ENCODE measurements at regions not wholly inside any gene's neighbourhood (a gene's known extent, or its start where the extent isn't known, plus 50 kb on each side); places are given as distances from the start of the nearest gene placed in this dataset.

DNA sequence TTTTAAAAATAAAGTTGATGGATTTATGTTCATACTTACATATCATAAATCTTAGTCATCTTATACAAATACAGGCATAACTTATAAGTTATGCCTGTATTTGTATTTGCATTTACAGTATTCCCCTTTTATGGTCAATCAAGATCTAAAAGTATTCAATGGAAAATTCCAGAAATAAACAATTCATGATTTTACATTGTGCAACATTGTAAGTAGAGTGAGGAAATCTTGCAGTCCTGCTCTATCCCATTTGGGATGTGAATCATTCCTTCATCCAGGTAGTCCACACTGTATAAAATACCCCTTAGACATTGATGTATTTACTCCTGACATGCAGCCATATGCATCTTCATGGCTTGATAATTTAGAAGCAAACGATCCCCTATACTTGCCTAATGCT, 795.3 kb downstream of the SLITRK1 start:
- no peaks in the 10 kb centered on the region for H3K27me3 ChIP-seq (ENCODE audit: control insufficient read depth in 2 of 2, insufficient read depth in 2 of 2, low read length in 2 of 2)
- H3K9me3 ChIP-seq (replicated peaks in 1 of 2; ENCODE audit: control insufficient read depth in 1 of 2, insufficient read depth in 1 of 2, low read length in 2 of 2) = peaks cover 8 to 18% of the 10 kb centered on the region in 2 donors
- intact Hi-C loops (cut with micrococcal nuclease) = no loop called here
- H3K4me3 Mint-ChIP-seq = no peak overlapping the region
- H3K9ac ChIP-seq (ENCODE audit: insufficient read depth, low read length, poor library complexity, severe bottlenecking) = no peak overlapping the region
- no peak overlapping the region for H3K4me3 ChIP-seq (replicated peaks in 1 of 3; ENCODE audit: low read depth in 2 of 3, low read length in 3 of 3)
- TF ChIP-seq, protein P1, sequence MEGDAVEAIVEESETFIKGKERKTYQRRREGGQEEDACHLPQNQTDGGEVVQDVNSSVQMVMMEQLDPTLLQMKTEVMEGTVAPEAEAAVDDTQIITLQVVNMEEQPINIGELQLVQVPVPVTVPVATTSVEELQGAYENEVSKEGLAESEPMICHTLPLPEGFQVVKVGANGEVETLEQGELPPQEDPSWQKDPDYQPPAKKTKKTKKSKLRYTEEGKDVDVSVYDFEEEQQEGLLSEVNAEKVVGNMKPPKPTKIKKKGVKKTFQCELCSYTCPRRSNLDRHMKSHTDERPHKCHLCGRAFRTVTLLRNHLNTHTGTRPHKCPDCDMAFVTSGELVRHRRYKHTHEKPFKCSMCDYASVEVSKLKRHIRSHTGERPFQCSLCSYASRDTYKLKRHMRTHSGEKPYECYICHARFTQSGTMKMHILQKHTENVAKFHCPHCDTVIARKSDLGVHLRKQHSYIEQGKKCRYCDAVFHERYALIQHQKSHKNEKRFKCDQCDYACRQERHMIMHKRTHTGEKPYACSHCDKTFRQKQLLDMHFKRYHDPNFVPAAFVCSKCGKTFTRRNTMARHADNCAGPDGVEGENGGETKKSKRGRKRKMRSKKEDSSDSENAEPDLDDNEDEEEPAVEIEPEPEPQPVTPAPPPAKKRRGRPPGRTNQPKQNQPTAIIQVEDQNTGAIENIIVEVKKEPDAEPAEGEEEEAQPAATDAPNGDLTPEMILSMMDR (IDR thresholded peaks at IDR 0.05) = no peak
- H3K36me3 ChIP-seq (replicated peaks in 1 of 2; ENCODE audit: control insufficient read depth in 1 of 2, insufficient read depth in 2 of 2, low read length in 2 of 2) = no peaks in the 10 kb centered on the region
- no peaks in the 10 kb centered on the region for H3K27me3 Mint-ChIP-seq (ENCODE audit: low read depth in 3 of 3)
- no peak for DNase-seq
- no peaks in the 10 kb centered on the region for H3K4me1 ChIP-seq (ENCODE audit: control insufficient read depth in 1 of 2, insufficient read depth in 2 of 2, low read length in 2 of 2)
- no peak overlapping the region for H2AFZ ChIP-seq (ENCODE audit: insufficient read depth, low read depth, low read length, poor library complexity, severe bottlenecking)
- peaks cover 2 to 16% (median 9%) of the 10 kb centered on the region in 7 donors for H3K9me3 Mint-ChIP-seq
- WGBS (ENCODE audit: insufficient coverage) = no CpG with 5 or more reads among the region's 1 CpG
- no peak overlapping the region for H3K27ac Mint-ChIP-seq
- H3K79me2 ChIP-seq (ENCODE audit: insufficient read depth, low read length) = no peaks in the 10 kb centered on the region
- H3K36me3 Mint-ChIP-seq = no peaks in the 10 kb centered on the region
- H3K4me1 Mint-ChIP-seq = no peaks in the 10 kb centered on the region
- no peak overlapping the region for H3K4me2 ChIP-seq (replicated peaks; ENCODE audit: extremely low read depth, low read length, poor library complexity, severe bottlenecking)
- H4K20me1 ChIP-seq (ENCODE audit: insufficient read depth, low read length) = no peaks in the 10 kb centered on the region
- no peak overlapping the region for H3K27ac ChIP-seq (ENCODE audit: low read depth in 1 of 2, low read length in 2 of 2)

DNA sequence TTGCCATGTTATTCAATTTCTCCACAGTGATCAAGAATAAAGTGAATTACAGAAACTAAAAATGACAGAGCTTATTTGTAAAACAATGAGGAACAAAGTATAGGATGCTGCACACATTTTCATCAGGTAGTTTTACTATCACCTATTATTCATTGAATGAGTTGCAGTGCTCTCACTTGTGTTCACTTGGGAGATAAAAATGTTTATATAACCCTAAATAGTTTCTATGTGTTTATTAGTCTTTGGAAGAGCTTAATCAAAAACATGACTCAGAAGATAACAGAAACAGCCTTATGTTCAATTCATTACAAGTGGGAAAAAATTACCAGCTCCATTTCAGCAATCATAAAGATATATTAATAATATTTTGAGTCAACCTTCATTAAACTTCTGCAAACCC, 796.2 kb downstream of the SLITRK1 start:
- no peak overlapping the region for H2AFZ ChIP-seq (ENCODE audit: insufficient read depth, low read depth, low read length, poor library complexity, severe bottlenecking)
- H3K9me3 Mint-ChIP-seq = peaks cover 2 to 16% (median 9%) of the 10 kb centered on the region in 7 donors
- H3K4me3 Mint-ChIP-seq = no peak overlapping the region
- H3K27me3 Mint-ChIP-seq (ENCODE audit: low read depth in 3 of 3) = no peaks in the 10 kb centered on the region
- no peak overlapping the region for H3K27ac Mint-ChIP-seq
- H3K36me3 Mint-ChIP-seq = no peaks in the 10 kb centered on the region
- intact Hi-C loops (cut with micrococcal nuclease) = no loop called here
- H3K36me3 ChIP-seq (replicated peaks in 1 of 2; ENCODE audit: control insufficient read depth in 1 of 2, insufficient read depth in 2 of 2, low read length in 2 of 2) = no peaks in the 10 kb centered on the region
- no peak overlapping the region for H3K9ac ChIP-seq (ENCODE audit: insufficient read depth, low read length, poor library complexity, severe bottlenecking)
- H3K4me1 Mint-ChIP-seq = no peaks in the 10 kb centered on the region
- no peak overlapping the region for H3K4me3 ChIP-seq (replicated peaks in 1 of 3; ENCODE audit: low read depth in 2 of 3, low read length in 3 of 3)
- H4K20me1 ChIP-seq (ENCODE audit: insufficient read depth, low read length) = no peaks in the 10 kb centered on the region
- no peaks in the 10 kb centered on the region for H3K27me3 ChIP-seq (ENCODE audit: control insufficient read depth in 2 of 2, insufficient read depth in 2 of 2, low read length in 2 of 2)
- no peaks in the 10 kb centered on the region for H3K79me2 ChIP-seq (ENCODE audit: insufficient read depth, low read length)
- no peak overlapping the region for H3K27ac ChIP-seq (ENCODE audit: low read depth in 1 of 2, low read length in 2 of 2)
- peaks cover 8 to 22% of the 10 kb centered on the region in 2 donors for H3K9me3 ChIP-seq (replicated peaks in 1 of 2; ENCODE audit: control insufficient read depth in 1 of 2, insufficient read depth in 1 of 2, low read length in 2 of 2)
- H3K4me1 ChIP-seq (ENCODE audit: control insufficient read depth in 1 of 2, insufficient read depth in 2 of 2, low read length in 2 of 2) = no peaks in the 10 kb centered on the region
- no peak for DNase-seq
- H3K4me2 ChIP-seq (replicated peaks; ENCODE audit: extremely low read depth, low read length, poor library complexity, severe bottlenecking) = no peak overlapping the region
- TF ChIP-seq, protein P1 (IDR thresholded peaks at IDR 0.05) = no peak

All from CD14-positive monocyte (primary cell).